Stimulated activated CD8-positive, alpha-beta memory T cell treated with anti-CD3 and anti-CD28 coated beads, Interleukin-7, amount 100 ng/mL, for 1 hour (primary cell): ENCODE measurements at regions not wholly inside any gene's neighbourhood (a gene's known extent, or its start where the extent isn't known, plus 50 kb on each side); places are given as distances from the start of the nearest gene placed in this dataset.

ENCODE experiments used
- DNase-seq, 2 donors: peaks; one replicate each; pipeline ENCODE4 v3.0.0-alpha.2; 2020; ENCODE audit warnings: low read depth in 2 of 2

GRCh38 chr20:18999086-18999485 lies 185.5 kb downstream of the SCP2D1 start:
- no peak for DNase-seq

DNA sequence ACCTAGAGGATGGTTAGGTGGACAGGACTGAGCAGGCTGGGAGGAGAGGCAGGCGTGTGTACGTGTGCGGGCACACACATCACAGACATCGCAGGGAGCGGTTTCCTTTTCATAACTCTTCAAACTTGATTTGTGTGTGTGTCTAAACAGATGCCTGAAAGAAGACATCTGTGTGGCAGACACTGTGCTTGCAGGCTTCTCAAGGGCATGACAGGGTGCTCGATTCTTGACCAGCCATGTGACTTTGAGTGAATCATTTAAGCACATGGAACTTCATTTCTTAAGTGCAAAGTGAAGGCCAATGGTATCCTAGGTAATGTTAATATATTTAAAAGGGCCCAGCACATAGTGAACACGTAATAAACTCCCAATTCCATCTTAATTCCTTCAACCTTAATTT lies 186.5 kb downstream of the SCP2D1 start:
- DNase-seq: no peak

DNA sequence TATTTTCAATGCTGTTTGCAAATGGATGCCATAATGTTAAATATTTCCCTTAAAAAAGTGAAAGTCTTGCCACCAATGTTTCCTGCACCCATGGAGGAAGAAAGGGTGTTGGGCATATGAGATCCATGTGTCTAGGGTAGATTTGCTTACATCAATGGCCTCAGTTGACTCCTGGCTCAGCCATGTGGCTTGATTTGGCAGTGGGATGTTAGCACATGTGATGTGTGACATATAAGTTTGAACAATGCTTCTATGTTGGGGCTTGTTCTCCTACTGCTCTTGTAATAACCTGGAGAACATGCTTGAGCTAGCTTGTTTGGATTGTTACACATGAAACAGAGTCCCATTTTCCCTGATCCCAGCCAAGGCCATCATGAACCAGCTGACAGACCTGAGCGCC lies 187.6 kb downstream of the SCP2D1 start:
- DNase-seq: no peak

DNA sequence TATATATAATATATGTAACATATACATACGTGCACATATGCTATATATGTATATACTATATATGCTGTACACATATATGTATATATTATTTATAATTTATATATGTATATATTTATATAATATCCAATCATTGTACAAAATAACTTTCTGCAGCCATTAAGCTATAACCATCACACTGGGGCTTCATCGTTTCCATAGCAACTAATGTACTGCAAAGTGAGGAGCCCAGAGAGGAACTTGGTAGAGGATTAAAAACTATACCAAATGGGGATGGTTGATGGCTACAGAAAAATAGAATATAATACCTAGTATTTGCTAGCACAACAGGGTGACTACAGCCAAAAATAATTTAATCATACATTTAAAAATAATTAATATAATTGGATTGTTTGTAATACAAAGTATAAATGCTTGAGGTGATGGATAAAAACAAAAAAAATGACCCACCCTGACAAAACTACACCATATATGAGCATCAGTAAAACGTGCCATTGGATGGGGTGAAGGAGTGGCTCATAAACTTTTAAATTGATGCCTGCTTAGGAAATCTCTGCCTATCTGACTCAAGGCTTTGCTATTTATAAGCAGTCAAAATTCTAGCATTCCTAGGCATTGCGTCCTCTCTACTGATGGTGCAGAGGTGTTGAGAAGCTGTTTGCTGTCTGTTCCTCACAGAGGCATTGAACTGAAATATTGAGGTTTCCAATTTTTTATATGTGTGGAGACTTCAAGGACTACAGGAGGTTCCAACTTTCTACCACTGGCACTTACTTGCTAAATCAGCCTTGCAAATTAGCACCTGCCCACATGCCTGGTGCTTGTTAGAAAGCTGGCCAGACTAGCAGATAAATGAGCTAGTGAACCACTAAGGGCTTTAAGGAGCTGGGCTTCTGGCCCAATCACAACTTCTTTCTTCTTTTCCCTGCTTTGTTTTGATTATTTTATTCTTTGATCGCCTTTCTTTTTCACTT lies 190.1 kb downstream of the SCP2D1 start:
- no peak for DNase-seq

DNA sequence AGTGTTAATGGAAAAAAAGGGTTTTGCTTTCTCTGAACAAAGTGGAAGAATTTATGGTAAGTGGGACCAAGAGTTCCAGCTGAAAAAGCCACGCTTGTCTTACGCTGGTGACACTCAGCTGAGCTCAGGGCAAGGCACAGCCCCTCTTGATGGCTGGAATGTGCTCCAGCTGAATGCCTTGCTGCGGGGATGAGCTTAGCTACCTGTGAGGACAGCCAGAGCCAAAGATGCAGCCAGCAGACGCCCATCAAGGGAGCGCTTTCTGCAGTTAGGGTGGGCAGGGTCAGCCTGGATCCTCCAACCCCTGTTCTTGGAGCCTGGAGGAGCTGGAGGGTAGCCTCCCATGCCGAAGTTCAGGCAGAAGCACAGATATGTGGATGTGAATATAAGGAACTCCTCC lies 191.4 kb downstream of the SCP2D1 start:
- DNase-seq: no peak

DNA sequence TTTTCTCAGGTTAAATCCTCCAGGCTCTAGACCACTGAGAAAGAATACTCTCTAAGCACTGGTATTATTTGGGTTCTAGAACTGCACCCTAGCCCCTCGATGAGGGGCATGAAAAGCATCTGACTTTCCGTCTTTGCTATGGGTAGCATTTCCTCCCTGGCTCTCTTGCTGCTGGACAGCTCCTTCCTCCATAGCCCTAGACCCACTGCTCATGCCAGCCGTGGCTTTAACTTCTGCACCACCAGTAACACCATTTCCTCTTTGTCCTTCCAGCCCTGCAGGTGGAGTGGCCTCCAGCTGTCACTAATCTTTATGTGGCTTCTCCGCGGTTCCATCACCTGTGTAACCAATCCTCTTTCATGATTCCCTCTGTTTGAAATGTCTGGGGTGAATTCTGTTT lies 194.9 kb downstream of the SCP2D1 start:
- DNase-seq: no peak

GRCh38 chr20:19009081-19009688 lies 195.6 kb downstream of the SCP2D1 start:
- DNase-seq: no peak

DNA sequence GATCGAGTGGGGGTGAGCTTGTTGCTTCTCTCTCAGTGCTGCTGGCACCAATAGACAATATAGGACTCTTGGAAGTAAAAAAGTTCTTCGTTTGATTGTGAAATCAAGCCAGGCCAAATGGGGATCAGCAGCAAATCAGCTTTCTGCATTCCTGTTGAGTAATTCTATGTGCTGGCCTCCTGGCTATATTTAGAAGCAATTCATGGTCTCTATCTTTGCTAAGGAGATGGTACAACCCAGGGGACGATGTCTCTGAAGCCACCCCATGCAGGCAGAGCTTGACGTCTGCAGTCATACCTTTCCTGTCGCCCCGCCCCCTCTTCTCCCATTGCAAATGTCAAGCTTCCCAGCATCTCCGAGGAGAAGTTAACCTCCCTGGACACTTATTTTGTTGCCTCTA lies 199.1 kb downstream of the SCP2D1 start:
- no peak for DNase-seq

DNA sequence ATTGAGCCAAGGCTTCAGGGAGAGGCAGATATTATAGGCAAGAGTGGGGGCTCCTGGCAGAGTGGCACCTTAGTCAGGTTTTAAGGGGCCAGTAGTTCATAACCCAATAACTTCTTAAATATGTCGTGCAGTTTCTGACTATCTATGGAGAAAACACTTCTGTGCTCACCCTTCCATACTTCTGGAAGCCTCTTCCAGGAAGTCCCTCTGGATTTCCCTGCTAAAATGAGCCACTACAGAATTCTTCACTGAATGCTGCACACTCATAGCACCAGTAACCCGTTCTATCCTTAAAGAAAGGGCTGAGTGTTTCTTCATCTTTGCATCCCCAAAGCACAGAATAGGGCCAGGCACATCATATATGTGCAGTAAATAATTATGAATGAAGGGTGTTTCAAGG lies 198.5 kb upstream of the SLC24A3 start:
- no peak for DNase-seq

DNA sequence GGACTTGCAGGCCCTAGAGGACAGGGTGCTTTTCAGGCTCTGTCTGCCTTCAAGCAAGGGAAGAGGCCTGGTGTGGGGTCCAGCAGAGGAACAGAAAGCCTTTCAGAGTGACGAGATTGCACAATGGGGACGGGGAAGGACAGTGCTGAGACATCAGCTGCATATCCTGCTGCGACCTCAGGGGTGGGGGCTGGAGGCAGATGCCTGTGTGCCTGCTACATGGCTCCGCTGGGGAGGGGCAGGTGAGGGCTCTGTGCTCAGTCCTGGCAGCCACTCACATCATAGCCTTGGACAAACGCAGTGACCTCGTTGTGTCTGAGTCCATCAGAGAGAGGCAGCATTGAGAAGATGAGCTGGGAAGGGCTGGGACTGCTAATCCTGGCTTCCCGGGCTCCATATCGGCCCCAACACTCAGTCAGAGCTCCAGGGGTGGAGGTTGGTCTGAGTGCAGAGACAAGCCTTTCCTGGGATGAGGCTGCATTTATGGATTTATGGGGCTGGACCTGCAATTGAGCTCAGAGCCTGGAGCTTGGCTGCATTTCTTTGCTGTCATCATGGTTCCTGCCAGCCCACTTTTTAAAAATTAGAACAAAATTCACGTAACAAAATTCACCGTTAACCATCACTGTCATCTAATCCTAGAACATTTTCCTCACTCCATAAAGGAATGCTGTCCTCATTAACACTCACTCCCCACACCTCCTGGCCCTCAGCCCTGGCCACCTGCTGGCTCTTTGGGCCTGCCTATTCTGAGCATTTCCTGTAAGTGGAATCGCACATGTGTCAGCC lies 196.9 kb upstream of the SLC24A3 start:
- DNase-seq: no peak

DNA sequence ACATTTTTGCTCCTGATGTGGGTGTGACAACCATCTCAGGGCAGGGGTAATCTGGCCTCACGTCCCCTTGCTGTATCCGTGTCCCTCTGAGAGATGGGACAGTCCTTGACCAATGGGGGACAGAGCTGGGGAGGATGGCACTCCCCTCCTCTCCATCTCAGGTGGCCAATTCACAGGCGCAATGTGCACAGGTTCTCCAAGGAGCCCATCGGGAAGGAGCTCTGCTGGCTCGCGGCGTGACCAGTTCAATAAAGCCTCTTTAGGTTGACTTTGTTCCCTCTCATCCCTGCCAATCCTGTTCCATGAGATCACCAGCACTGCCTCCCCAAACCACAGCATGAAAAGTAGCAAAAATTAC lies 196.3 kb upstream of the SLC24A3 start:
- DNase-seq: no peak

GRCh38 chr20:19017104-19017690 lies 195.2 kb upstream of the SLC24A3 start:
- DNase-seq: no peak

- DNase-seq: no peak
Measured at GRCh38 chr20:19018881-19019280, 193.6 kb upstream of the SLC24A3 start.

DNA sequence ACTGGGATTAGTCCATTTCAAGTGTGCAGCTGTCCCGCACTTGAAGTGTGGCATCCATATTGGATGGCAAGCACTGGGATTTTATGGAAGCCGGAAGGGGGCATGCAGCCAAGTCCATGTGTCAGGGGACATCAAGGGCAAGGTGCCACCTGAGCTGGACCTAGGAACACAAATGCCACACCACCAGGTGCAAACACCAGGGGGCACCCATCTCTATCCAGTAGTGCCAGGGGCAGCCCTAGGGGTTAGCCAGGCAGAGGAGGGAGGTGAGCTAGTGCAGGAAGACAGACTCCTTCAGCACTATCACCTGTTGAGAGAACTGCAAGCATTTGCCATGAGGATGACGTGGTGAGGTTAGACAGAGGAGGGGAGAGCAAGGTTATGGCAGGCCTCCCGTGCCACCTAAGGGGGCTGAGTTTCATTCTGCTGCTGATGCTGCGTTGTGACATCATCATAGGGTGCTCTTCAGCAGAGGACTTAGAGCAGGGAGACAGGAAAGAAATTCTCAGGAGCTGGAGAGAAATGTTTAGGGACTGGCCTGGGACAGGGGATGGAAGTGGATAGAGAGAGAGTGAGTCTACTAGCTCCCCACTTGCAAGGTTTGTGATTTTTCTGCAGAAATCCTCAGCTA lies 192.6 kb upstream of the SLC24A3 start:
- DNase-seq: no peak

DNA sequence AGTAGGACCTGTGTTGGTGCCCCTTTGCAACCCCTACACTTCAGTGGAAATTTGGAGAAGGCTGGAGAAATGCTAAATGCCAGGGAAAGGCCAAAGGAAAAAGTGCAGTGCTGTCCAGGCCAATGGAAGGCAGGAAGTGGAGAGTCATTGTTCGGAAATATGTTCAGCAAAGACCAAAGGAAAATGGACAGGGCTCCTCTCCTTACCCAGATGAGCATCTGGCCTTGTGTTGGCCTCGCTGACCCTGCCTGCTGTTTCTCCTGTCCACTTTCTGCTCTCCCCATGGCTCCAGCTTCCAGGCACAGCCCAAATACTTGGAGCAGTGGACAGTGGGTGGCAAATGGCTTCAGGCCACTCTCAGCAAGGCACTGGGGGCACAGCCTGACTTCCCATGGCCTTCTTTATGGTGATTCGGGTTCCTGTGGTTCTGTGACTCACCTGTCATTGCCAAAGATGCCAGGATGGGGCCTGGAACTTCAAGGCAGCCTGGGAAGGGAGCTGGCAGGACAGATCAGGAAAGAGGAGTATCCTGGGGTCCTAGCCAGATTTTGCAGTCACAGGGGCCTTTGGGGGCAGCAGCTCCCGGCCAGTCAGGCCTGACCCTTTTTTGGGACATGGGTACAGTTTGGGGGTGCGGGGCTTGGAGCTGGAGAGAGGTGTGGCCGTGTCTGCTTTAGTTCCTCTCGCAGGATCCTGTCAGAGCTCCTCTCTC lies 190.9 kb upstream of the SLC24A3 start:
- DNase-seq: no peak

- no peak for DNase-seq
Measured at GRCh38 chr20:19022118-19022575, 190.3 kb upstream of the SLC24A3 start.

DNA sequence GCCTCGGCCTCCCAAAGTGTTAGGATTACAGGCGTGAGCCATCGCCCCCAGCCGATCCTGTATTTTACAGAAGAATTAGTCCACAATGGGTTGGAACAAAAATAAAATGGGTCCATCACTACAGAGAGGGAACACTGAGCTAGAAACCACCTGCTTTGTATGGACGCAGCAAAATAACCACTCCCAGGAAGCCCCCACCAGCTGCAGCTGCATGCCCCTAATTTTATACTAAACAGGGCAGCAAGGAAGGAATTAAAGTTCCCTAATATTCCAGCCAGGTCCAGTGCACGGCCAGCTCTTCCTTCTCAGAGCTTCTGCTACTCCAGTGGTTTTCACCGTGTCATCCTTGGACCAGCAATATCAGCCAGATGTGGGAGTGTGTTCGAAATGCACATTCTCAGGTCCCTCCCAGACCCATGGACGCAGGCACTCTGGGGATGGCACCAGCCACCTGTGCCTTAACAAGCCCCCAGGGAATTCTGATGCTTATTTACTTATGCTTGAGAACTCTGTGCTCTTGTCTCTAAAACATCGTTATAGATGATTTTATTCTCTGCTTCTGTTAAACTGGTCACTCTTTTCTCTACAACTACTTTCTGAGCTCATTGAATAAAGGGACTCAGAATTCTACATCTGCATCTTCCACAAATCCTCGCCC lies 189.5 kb upstream of the SLC24A3 start:
- no peak for DNase-seq

DNA sequence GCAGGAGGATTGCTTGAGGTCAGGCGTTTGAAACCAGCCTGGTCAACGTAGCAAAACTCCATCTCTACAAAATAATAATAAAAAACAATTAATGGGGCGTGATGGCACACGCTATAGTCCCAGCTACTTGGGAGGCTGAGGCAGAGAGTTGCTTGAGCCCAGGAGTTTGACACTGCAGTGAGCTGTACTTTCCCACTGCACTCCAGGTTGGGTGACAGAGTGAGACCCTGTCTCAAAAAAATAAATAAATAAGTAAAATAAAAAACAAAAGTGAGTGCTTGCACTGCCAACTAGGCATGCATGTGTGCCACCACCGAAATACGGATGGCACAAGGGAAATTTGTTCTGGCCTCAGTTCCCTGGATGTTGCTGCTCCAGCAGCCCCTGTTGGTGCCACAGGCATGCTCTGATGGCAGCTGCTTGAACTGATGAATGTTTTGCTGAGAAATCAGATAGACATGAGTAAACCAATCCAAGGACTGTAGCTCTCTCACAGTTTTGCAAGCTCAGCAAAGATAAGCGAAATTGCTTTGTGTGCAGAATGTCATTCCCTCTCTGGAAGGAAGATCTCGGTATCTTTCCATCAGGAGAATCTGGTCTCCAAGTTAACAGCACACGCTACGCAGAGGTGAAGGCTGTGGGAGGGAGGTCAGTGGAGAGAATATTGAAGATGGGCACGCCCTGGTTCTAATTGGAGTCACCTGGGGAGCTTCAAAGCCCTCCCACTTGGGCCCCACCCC lies 188.0 kb upstream of the SLC24A3 start:
- no peak for DNase-seq

DNA sequence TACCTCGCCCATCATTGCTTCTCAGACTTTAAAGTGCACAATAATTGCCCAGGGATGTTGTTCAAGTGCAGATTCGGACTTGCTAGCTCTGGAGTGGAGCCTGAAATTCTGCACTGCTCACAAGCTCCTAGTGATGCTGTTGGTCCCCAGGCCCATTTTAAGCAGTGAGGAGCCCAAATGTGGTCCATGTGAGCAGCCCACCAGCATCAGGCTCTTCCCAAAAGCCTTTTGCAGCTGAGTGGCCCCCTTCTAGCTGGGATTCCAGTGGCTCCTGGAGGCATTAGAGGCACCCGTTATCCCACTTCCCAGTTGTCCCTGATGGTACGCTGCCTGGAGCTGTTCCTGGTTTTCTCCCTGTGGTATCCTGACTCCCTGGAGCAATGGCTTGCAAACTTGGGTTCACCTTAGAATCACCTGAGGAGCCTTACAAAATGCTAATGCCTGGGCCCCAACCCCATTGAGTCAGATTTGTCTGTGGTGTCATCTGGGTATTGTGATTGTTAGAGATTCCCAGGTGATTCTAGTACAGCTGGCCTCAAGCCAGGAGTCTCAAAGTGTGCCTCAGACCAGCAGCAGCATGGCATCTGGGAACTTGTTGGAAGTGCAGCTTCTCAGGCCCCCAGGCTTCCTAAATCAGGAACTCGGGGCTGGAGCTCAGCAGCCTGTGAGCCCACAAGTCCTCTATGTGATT lies 186.9 kb upstream of the SLC24A3 start:
- DNase-seq: no peak
